Calu3 (cell line): ENCODE measurements at regions not wholly inside any gene's neighbourhood (a gene's known extent, or its start where the extent isn't known, plus 50 kb on each side); places are given as distances from the start of the nearest gene placed in this dataset.

ENCODE experiments used
- BruUV-seq: library from RNA; stranded (reverse); fragments of 400-500 nt; replicated peaks from 2 replicates; lab custom pipeline; 2021; lab: Mats Ljungman, UMichigan
- CTCF ChIA-PET: fragments of 300-600 bp; sonication (Branson Sonifier 250); formaldehyde crosslinking; loops from one replicate; lab custom pipeline; 2022; ENCODE audit warnings: antibody characterized with exemption; lab: Charles Lee
- DNase-seq: peaks from one replicate; pipeline ENCODE4 v3.0.0; 2022
- H3K27ac Mint-ChIP-seq: one replicate; pipeline ENCODE4 v1.8.0; 2022; ENCODE audit warnings: mixed read lengths; ENCODE audit not compliant: unreplicated experiment
- H3K27me3 Mint-ChIP-seq: one replicate; pipeline ENCODE4 v1.8.0; 2022; ENCODE audit warnings: mixed read lengths; ENCODE audit not compliant: unreplicated experiment
- H3K36me3 Mint-ChIP-seq: one replicate; pipeline ENCODE4 v1.8.0; 2022; ENCODE audit warnings: mild to moderate bottlenecking, moderate library complexity, mixed read lengths; ENCODE audit not compliant: insufficient read depth, unreplicated experiment
- H3K4me1 Mint-ChIP-seq: one replicate; pipeline ENCODE4 v1.8.0; 2022; ENCODE audit warnings: mild to moderate bottlenecking, low read depth, mixed read lengths; ENCODE audit not compliant: unreplicated experiment
- H3K4me3 Mint-ChIP-seq: one replicate; pipeline ENCODE4 v1.8.0; 2022; ENCODE audit warnings: mild to moderate bottlenecking, low read depth, moderate library complexity, mixed read lengths; ENCODE audit not compliant: unreplicated experiment
- H3K9me3 Mint-ChIP-seq: one replicate; pipeline ENCODE4 v1.8.0; 2022; ENCODE audit warnings: low read depth, mixed read lengths; ENCODE audit not compliant: unreplicated experiment
- CTCF ChIP-seq: fragments of 200-600 bp; IDR thresholded peaks from one replicate; pipeline ENCODE4 v1.8.0; 2022; ENCODE audit warnings: antibody characterized with exemption; ENCODE audit not compliant: unreplicated experiment
- intact Hi-C: fragments of 100-400 bp; cut with micrococcal nuclease; formaldehyde crosslinking; loops from one replicate; pipeline ENCODE4 v1.10.0; 2022; ENCODE audit not compliant: unreplicated experiment

- no TSS peak for BruUV-seq
- Mint-ChIP-seq H3K27me3 (no peaks in the 10 kb centered on the region), H3K36me3 (no peaks in the 10 kb centered on the region), H3K4me3 (no peak overlapping the region), H3K27ac (no peak overlapping the region), H3K9me3 (no peaks in the 10 kb centered on the region), H3K4me1 (peaks cover 9% of the 10 kb centered on the region)
- CTCF ChIA-PET = no interaction called here
- intact Hi-C loops = no loop called here
- no peak for TF ChIP-seq CTCF
- DNase-seq = no peak
These were observed 472.7 kb downstream of the RFC3 start for GRCh38 chr13:34290661-34291060.

DNA sequence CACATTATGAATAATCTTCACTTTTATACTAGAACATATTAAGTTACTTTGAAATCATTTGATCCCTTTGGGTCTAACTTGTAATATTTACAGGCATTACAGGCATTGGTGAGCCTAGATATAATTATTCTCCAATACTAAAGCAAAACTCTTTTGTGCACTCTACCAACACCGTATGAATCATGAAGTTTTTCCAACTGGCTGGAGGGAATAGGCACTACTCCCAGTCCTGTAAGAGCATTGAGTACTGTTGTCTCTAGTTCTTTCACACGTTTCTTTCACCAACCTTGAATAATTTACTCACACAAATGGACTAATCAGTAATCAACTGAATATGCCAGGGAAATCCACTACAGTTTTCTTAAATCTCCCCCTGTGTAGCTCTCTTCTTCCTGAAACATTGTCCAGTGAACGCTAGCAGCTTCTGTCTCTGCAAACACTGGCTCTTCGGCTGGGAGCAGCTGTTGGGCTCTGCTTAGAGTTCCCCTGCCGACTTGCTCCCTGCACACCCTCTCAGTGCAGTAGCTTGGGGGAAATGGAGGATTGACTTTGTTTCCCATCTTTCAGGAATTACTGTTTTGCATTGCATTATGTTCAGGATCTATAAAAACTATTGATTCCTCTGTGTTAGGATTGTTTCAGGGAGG, 476.7 kb downstream of the RFC3 start:
- Mint-ChIP-seq H3K27ac (no peak overlapping the region), H3K9me3 (no peaks in the 10 kb centered on the region), H3K27me3 (no peaks in the 10 kb centered on the region), H3K4me1 (peaks cover 19% of the 10 kb centered on the region), H3K4me3 (no peak overlapping the region), H3K36me3 (no peaks in the 10 kb centered on the region)
- CTCF ChIA-PET = no interaction called here
- DNase-seq = no peak
- no peak for TF ChIP-seq CTCF
- BruUV-seq = no TSS peak
- intact Hi-C loops = no loop called here

- TF ChIP-seq CTCF = no peak
- H3K4me3 Mint-ChIP-seq = peak overlapping the region; percentile 53
- H3K27me3 Mint-ChIP-seq = no peaks in the 10 kb centered on the region
- intact Hi-C loops = no loop called here
- BruUV-seq = no TSS peak
- H3K9me3 Mint-ChIP-seq = peaks cover 2% of the 10 kb centered on the region
- no peaks in the 10 kb centered on the region for H3K36me3 Mint-ChIP-seq
- peaks cover 23% of the 10 kb centered on the region for H3K4me1 Mint-ChIP-seq
- CTCF ChIA-PET = interaction anchor here (0.7 kb wide), 1 partner anchor 319 kb away, joined by 4 read pairs; no protein-coding TSS in a partner anchor
- H3K27ac Mint-ChIP-seq = peak overlapping the region; percentile 6
- DNase-seq = no peak
These were observed 482.6 kb downstream of the RFC3 start for GRCh38 chr13:34300559-34300958.

- Mint-ChIP-seq H3K4me3 (no peak overlapping the region), H3K27ac (no peak overlapping the region), H3K36me3 (no peaks in the 10 kb centered on the region), H3K27me3 (no peaks in the 10 kb centered on the region), H3K4me1 (peaks cover 23% of the 10 kb centered on the region), H3K9me3 (peaks cover 2% of the 10 kb centered on the region)
- DNase-seq = no peak
- TF ChIP-seq CTCF = no peak
- intact Hi-C loops = no loop called here
- BruUV-seq = no TSS peak
- CTCF ChIA-PET = no interaction called here
These were observed 484.6 kb downstream of the RFC3 start for GRCh38 chr13:34302596-34302995.
